Mesothelial cell of epicardium (in vitro differentiated cells): ENCODE measurements at regions not wholly inside any gene's neighbourhood (a gene's known extent, or its start where the extent isn't known, plus 50 kb on each side); places are given as distances from the start of the nearest gene placed in this dataset.

ENCODE experiments used
- DNase-seq, 2 experiments: peaks; one replicate each; pipeline ENCODE4 v3.0.0; 2021; ENCODE audit warnings: low spot score in 2 of 2; ENCODE audit not compliant: unreplicated experiment in 2 of 2
- H3K27ac Mint-ChIP-seq: 2 replicates; pipeline ENCODE4 v1.8.0; 2021; ENCODE audit warnings: mixed read lengths
- H3K27me3 Mint-ChIP-seq: 2 replicates; pipeline ENCODE4 v1.8.0; 2021; ENCODE audit warnings: low read depth, mixed read lengths
- H3K36me3 Mint-ChIP-seq: 2 replicates; pipeline ENCODE4 v1.8.0; 2021; ENCODE audit warnings: mixed read lengths
- H3K4me1 Mint-ChIP-seq: 2 replicates; pipeline ENCODE4 v1.8.0; 2021; ENCODE audit warnings: mixed read lengths
- H3K4me3 Mint-ChIP-seq: 2 replicates; pipeline ENCODE4 v1.8.0; 2021; ENCODE audit warnings: mild to moderate bottlenecking, moderate library complexity, mixed read lengths
- H3K9me3 Mint-ChIP-seq: 2 replicates; pipeline ENCODE4 v1.8.0; 2021; ENCODE audit warnings: mixed read lengths
- CTCF ChIP-seq: fragments of 200-600 bp; sonication (generic); IDR thresholded peaks from one replicate; pipeline ENCODE4 v1.5.0; 2021; ENCODE audit warnings: antibody characterized with exemption; ENCODE audit not compliant: unreplicated experiment

- H3K36me3 Mint-ChIP-seq: no peaks in the 10 kb centered on the region
- H3K9me3 Mint-ChIP-seq: no peaks in the 10 kb centered on the region
- H3K27me3 Mint-ChIP-seq: peaks cover 3% of the 10 kb centered on the region
- no peak for DNase-seq
- peaks cover 15% of the 10 kb centered on the region for H3K4me1 Mint-ChIP-seq
- no peak overlapping the region for H3K4me3 Mint-ChIP-seq
- TF ChIP-seq CTCF: no peak
- H3K27ac Mint-ChIP-seq: no peak overlapping the region
Measured at GRCh38 chr14:38079886-38080285, 127.8 kb upstream of the SSTR1 start.

GRCh38 chr14:38080696-38081095, 127.0 kb upstream of the SSTR1 start:
- Mint-ChIP-seq H3K4me1 (peaks cover 15% of the 10 kb centered on the region), H3K27me3 (peaks cover 3% of the 10 kb centered on the region), H3K4me3 (no peak overlapping the region), H3K9me3 (no peaks in the 10 kb centered on the region), H3K27ac (no peak overlapping the region), H3K36me3 (no peaks in the 10 kb centered on the region)
- no peak for DNase-seq
- no peak for TF ChIP-seq CTCF

- TF ChIP-seq CTCF: no peak
- H3K27me3 Mint-ChIP-seq: peaks cover 3% of the 10 kb centered on the region
Measured at GRCh38 chr14:38083039-38083438, 124.7 kb upstream of the SSTR1 start.

GRCh38 chr14:38089123-38089522, 118.6 kb upstream of the SSTR1 start:
- no peak for DNase-seq
- Mint-ChIP-seq H3K27ac (no peak overlapping the region), H3K27me3 (no peaks in the 10 kb centered on the region), H3K36me3 (peaks cover 3% of the 10 kb centered on the region), H3K9me3 (peaks cover 20% of the 10 kb centered on the region), H3K4me1 (no peaks in the 10 kb centered on the region), H3K4me3 (no peak overlapping the region)
- TF ChIP-seq CTCF: no peak

More at GRCh38 chr14:38083039-38083438, 124.7 kb upstream of the SSTR1 start:
- H3K9me3 Mint-ChIP-seq: no peaks in the 10 kb centered on the region
- peaks cover 12% of the 10 kb centered on the region for H3K4me1 Mint-ChIP-seq
- H3K36me3 Mint-ChIP-seq: no peaks in the 10 kb centered on the region
- no peak overlapping the region for H3K4me3 Mint-ChIP-seq
- H3K27ac Mint-ChIP-seq: no peak overlapping the region
- DNase-seq: no peak

GRCh38 chr14:38090506-38090905, 117.2 kb upstream of the SSTR1 start:
- TF ChIP-seq CTCF: no peak

More at GRCh38 chr14:38090506-38090905, 117.2 kb upstream of the SSTR1 start:
- no peak for DNase-seq
- H3K27me3 Mint-ChIP-seq: no peaks in the 10 kb centered on the region
- peaks cover 3% of the 10 kb centered on the region for H3K36me3 Mint-ChIP-seq
- H3K27ac Mint-ChIP-seq: no peak overlapping the region
- peaks cover 28% of the 10 kb centered on the region for H3K9me3 Mint-ChIP-seq
- H3K4me3 Mint-ChIP-seq: no peak overlapping the region
- H3K4me1 Mint-ChIP-seq: no peaks in the 10 kb centered on the region
